ENCODE measurements at regions not wholly inside any gene's neighbourhood (a gene's known extent, or its start where the extent isn't known, plus 50 kb on each side); places are given as distances from the start of the nearest gene placed in this dataset.
"Not testable (repeated sequence)": the region's sequence is repeated elsewhere in the genome, so short reads cannot be mapped to it uniquely, and the experiment has no call there.

DNA sequence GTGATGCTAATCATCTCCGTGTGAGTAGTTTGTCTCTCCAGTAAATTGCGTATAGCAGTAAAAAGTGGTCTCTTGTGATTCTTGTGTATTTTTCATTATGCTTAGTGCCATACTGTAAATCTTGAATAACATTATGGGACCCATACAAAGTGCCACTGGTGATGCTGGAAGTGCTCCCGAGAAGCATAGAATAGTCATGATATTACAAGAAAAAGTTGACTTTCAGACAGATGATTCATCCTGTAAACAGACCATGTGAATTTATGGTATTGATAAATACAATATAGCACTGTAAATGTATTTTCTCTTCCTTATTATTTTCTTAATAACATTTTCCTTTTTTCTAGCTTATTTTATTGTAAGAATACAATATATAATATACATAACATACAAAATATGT, 74.6 kb upstream of the CDK6 start:
- Mint-ChIP-seq H3K27me3 (ENCODE audit: low read depth in 3 of 3) (peaks cover 0 to 4% (median 0%) of the 10 kb centered on the region in 3 donors), H3K9me3 (no peaks in the 10 kb centered on the region), H3K27ac (no peak overlapping the region), H3K4me1 (no peaks in the 10 kb centered on the region), H3K36me3 (no peaks in the 10 kb centered on the region), H3K4me3 (no peak overlapping the region)
- DNase-seq, result no peak

DNA sequence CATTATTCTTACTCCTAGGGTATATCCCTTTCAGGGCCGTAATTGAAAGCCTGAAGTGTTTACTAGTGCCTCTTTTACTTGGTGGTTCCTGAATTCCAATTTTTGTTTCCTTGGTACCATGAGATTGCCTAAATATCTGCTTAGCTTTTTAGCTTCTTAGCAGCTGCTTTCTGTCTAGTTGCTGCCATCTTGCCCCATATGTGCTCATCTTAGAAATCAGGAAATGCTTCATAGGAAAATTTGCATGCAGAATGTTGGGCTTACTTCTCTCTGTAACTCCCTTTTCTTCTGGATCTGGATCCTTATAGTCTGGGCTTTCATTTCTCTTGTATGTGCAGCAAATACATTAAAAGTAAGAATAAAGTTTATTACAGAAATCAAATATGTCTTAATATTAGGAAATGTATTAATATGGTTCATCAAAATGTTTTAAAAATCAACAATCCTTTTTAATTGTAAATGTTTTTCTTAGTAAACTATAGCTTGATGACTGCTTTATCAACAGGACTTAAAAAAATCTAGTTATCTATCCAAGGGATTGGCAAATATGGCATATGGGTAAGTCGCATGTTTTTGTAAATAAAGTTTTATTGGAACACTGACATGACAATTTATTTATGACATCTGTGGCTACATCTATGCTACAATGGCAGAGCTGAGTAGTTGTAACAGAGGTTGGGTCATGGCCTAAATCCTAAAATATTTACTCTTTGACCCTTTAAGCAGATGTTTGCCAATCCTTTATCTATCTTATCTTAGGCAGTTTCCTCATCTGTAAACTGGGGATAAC, 73.5 kb upstream of the CDK6 start:
- Mint-ChIP-seq H3K4me1 (peaks cover 2 to 4% of the 10 kb centered on the region in 2 donors), H3K36me3 (no peaks in the 10 kb centered on the region), H3K9me3 (no peaks in the 10 kb centered on the region), H3K27me3 (ENCODE audit: low read depth in 3 of 3) (peaks cover 0 to 4% (median 0%) of the 10 kb centered on the region in 3 donors), H3K4me3 (no peak overlapping the region), H3K27ac (no peak overlapping the region)
- DNase-seq, result no peak

DNA sequence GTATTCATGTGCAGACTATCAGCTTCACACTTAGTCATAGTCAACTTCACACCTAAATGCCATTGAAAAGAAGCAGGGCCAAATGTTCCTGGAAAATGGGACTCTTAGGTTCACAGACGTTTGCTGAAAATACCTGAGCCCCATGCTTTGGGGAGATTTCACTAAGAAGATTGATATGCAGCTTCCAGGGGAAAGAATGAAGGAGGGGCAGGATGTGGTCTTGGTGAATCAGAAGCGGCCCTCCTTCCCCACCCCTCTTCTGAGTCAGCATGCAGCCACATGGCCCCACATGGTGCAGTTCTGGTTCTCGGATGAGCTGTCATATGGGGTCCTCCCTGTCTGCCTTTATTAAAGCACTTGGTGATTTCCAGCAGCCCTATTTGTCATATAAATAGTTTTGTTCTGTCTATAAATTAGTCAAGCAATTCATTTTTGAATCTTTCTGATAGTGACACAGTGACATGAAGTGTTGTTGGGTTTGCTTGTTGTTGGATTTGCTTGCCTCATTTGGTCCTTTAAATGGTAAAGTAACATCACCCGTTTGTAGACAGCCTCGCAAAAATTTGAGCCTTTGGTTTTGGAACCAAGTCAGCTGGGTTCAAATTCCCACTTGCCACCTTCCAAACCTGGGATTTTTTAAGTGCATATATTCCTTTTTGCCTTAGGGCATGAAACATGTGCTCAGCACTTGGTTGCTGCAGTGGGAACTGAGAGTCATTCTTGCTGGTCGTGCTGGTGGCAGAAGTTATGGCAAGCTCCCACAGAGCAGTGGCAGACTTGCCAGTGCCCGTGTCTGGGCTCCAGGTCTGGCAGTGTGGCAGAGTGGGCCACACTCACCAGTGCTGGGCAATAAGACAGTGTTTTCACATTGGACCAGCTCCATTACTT, 68.1 kb upstream of the CDK6 start:
- H3K27ac Mint-ChIP-seq, result peak overlapping the region in 2 of 6 donors; percentile 49 to 54

DNA sequence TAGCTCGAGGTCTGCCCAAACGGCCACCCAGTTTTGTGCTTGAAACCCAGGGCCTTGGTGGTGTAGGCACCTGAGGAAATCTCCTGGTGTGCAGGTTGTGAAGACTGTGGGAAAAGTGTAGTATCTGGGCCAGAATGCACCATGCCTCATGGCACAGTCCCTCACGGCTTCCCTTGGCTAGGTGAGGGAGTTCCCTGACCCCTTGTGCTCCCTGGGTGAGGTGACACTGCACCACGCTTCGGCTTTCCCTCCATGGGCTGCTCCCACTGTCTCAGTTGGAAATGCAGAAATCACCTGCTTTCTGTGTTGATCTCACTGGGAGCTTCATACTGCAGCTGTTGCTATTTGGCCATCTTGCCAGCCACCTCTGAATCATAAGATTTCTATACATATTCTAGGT, 62.4 kb upstream of the CDK6 start:
- Mint-ChIP-seq H3K27ac (no peak overlapping the region), H3K36me3 (peaks cover 6 to 12% (median 11%) of the 10 kb centered on the region in 3 donors), H3K4me3 (no peak overlapping the region), H3K27me3 (ENCODE audit: low read depth in 3 of 3) (peaks cover 3 to 7% (median 5%) of the 10 kb centered on the region in 3 donors), H3K9me3 (peaks cover 0 to 23% (median 8%) of the 10 kb centered on the region in 6 donors), H3K4me1 (peaks cover 6% of the 10 kb centered on the region in 2 donors)
- no peak for DNase-seq

More for the DNA sequence above, 68.1 kb upstream of the CDK6 start:
- Mint-ChIP-seq H3K9me3 (no peaks in the 10 kb centered on the region), H3K4me1 (peaks cover 18 to 21% of the 10 kb centered on the region in 2 donors), H3K36me3 (no peaks in the 10 kb centered on the region), H3K27me3 (ENCODE audit: low read depth in 3 of 3) (no peaks in the 10 kb centered on the region), H3K4me3 (peak overlapping the region in 3 of 5 donors; percentile 18 to 44 (median 27))
- DNase-seq, result peak; percentile 45 to 63 (median 56)

DNA sequence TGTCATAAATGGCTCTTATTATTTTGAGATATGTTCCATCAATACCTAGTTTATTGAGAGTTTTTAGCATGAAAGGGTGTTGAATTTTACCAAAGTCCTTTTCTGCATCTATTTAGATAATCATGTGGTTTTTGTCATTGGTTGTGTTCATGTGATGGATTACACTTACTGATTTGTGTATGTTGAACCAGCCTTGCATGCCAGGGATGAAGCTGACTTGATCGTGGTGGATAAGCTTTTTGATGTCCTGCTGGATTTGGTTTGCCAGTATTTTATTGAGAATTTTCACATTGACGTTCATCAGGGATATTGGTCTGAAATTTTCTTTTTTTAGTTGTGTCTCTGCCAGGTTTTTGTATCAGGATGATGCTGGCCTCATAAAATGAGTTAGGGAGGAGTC, 58.5 kb upstream of the CDK6 start:
- not testable (repeated sequence) for H3K27me3 Mint-ChIP-seq (ENCODE audit: low read depth in 3 of 3); H3K27ac Mint-ChIP-seq; H3K4me3 Mint-ChIP-seq; DNase-seq; H3K4me1 Mint-ChIP-seq
- Mint-ChIP-seq H3K9me3 (peaks cover 0 to 23% (median 8%) of the 10 kb centered on the region in 6 donors), H3K36me3 (peaks cover 6 to 12% (median 11%) of the 10 kb centered on the region in 3 donors)

DNA sequence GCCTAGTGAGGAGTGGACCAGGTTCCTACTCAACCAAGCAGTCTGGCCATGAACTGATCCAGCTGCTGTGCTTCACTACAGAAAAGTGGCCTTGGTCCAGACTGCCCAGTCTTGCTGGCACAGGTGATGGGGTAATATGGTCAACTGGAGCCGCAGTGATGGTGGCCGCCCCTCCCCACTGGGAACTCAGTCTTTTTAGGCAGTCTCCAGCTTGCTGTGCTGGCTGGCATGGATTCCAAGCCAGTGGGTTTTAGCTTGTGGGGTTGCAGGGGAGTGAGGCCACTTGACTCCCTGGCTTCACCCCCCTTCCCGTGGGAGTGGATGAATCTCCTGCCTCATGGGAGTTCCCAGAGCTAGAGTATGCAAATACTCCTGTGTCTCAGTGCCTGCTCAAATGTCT, 52.7 kb upstream of the CDK6 start:
- DNase-seq, result no peak
- peaks cover 0 to 14% (median 5%) of the 10 kb centered on the region in 6 donors for H3K9me3 Mint-ChIP-seq
- no peak overlapping the region for H3K4me3 Mint-ChIP-seq
- peaks cover 0 to 6% (median 6%) of the 10 kb centered on the region in 3 donors for H3K36me3 Mint-ChIP-seq
- no peaks in the 10 kb centered on the region for H3K4me1 Mint-ChIP-seq
- H3K27me3 Mint-ChIP-seq (ENCODE audit: low read depth in 3 of 3), result peaks cover 2 to 9% (median 5%) of the 10 kb centered on the region in 3 donors
- H3K27ac Mint-ChIP-seq, result no peak overlapping the region
